ENCODE measurements at regions not wholly inside any gene's neighbourhood (a gene's known extent, or its start where the extent isn't known, plus 50 kb on each side); places are given as distances from the start of the nearest gene placed in this dataset.
"Not testable (repeated sequence)": the region's sequence is repeated elsewhere in the genome, so short reads cannot be mapped to it uniquely, and the experiment has no call there.

- no peak for DNase-seq
These were observed 258.2 kb upstream of the IRS2 start for GRCh38 chr13:110044551-110045111.

- DNase-seq: no peak
These were observed 256.0 kb upstream of the IRS2 start for GRCh38 chr13:110042253-110042950.

GRCh38 chr13:110041638-110042037 is 255.3 kb upstream of the IRS2 start:
- not testable (repeated sequence) for DNase-seq

DNA sequence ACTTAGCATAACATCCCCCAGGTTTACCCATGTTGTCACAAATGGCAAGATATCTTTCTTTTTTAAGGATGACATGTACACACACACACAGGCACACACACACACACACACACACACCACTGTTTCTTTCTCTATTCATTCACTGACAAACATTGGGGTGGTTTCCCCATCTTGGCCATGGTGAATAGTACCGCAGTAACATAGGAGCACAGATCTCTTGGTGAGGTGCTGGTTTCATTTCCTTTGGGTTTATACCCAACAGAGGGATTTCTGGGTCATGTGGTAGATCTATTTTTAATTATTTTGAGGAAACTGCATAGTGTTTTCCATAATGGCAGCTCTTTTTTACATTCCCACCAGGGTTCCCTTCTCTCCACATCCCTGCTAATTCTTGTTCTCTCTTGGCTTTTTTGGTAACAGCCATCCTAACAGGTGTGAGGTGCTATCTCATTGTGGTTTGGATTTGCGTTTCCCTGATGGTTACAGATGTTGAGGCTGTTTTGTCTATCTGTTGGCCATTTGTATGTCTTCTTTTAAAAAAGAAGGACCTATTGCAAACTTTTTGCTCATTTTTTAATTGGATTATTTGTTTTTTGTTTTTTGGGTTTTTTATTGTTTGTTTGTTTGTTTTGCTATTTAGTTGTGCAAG is 251.7 kb upstream of the IRS2 start:
- no peak for DNase-seq

DNA sequence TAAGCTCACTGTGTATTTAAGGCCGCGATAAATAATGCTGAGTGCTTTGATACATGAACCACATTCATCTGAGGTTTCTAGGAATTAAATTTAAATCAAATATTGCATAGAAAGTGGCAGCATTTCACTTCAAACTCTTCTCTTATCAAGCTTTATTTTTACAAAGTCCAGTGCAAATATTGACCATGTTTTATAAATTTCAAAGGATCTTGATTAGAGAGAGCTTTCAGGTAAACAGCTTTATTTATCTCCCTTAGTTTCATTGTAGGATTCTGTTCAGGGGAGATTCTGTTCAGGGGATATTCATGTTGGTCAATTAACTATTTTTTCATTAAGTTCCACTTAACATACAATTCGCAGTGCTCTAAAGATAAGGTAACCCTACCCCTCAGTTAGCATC is 249.7 kb upstream of the IRS2 start:
- DNase-seq: no peak

DNA sequence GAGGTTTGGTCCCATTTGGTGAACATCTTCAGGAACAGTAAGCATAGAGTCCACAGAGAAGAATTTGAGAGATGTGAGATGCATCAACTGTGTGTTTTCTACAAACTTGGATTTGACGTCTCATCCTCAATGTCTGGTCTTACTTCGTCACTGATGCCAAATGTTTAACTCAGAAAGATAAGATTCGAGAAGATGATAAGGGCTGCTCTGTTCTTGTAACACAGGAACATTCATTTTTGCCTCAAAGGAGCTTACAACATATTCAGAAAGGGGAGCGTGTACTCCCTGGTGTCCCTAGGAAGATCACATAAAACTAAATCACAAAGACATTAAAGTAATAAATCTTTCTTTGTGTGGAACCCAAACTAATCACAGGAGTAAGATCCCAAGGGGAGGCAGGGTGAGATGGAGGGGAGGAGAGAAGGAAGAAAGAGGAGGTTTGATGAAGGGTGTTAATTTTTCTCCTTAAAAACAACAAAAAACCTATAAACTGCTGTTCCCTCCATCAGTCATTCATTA is 247.7 kb upstream of the IRS2 start:
- DNase-seq: no peak

DNA sequence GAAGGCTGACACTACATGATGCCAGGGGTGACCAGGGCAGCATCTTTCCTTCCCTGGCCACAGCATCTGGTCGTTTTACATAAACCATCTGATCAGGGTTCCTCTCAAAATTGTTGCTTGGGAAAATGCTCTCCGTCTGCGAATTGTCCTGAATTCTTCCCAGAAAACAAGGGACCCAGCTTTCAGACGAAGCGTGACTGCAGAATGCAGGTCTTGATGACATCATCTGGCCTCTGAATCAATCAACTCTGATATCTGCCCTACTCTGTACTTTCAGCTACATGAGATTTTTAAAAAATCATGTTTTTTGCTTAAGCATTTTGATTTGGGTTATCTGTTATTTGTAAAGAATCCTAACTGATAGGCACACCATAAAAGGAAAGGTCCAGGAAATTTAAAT is 246.6 kb upstream of the IRS2 start:
- no peak for DNase-seq

DNA sequence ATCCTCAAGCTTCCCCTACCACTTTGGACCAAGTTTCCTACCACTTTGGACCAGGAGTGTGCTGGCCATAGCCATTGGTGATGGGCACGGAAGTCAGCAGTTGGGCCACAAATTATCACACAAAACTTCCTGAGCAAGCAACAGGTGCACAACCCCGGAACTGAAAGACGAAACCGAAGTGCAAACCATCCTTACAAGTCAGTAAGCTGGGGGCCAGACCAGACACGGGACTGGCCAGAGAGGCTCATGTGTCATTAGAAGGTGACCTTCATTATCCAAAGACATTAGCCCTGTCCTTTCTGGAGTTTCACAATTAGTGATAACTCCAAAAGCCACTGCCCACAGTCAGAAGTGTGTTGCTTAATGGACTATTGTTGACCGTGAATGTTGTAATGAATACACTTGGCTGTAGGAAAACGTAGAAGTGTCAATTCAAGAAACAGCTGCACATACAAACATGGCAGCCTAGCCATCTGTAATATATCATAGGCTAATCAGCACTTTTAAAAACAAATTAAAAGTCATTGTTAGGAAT is 244.1 kb upstream of the IRS2 start:
- DNase-seq: no peak

DNA sequence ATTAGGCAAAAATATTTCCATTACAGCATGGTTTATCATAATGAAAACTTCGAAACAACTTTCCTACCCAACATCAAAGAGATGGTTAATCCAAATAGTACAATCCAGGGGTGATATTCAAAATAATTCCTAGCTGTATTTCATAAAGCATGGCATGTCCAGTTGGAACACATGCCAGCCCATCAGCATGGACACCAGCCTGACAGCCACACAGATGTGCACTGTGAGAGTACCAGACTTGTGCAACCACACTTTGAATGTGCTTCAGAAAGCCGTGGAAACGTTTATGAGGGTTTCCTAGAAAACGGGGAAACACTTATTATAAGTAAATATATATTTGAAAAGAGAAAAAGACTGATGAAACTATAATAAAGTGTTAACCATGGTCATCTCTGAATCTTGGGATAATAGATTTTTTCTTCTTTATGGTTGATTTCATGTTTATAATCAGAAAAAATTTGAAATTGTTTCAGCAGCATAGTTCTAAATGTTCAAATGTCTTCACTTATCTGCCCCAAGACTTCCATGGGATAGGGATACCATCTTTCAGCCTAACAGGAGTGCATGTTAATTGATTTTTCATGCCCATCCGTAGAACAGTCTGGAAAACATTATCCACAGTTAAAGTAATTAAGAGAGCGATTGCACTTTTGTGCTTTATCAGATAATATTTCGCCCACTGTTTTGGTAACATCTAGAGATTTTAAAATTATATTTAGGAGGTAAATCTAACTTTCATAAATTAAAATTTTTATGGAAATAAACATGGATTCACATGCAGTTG is 242.6 kb upstream of the IRS2 start:
- no peak for DNase-seq

GRCh38 chr13:110028311-110028710 is 241.9 kb upstream of the IRS2 start:
- DNase-seq: no peak

GRCh38 chr13:110027470-110028240 is 241.3 kb upstream of the IRS2 start:
- DNase-seq: no peak

DNA sequence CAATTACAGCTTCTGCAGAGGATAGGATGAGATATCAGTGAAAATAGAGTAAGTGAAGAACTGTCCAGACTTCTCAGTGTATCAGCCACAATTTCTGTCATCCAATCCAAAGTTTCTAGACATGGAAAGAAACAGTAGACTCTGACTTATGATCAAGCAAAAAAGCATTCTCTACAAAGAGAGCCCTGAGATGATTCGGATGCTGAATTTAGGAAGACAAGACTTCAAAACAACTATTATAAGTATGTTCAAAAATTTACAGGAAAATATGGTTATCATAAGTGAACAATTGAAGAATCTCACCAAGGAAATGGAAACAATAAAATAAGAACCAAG is 238.2 kb upstream of the IRS2 start:
- DNase-seq: no peak

DNA sequence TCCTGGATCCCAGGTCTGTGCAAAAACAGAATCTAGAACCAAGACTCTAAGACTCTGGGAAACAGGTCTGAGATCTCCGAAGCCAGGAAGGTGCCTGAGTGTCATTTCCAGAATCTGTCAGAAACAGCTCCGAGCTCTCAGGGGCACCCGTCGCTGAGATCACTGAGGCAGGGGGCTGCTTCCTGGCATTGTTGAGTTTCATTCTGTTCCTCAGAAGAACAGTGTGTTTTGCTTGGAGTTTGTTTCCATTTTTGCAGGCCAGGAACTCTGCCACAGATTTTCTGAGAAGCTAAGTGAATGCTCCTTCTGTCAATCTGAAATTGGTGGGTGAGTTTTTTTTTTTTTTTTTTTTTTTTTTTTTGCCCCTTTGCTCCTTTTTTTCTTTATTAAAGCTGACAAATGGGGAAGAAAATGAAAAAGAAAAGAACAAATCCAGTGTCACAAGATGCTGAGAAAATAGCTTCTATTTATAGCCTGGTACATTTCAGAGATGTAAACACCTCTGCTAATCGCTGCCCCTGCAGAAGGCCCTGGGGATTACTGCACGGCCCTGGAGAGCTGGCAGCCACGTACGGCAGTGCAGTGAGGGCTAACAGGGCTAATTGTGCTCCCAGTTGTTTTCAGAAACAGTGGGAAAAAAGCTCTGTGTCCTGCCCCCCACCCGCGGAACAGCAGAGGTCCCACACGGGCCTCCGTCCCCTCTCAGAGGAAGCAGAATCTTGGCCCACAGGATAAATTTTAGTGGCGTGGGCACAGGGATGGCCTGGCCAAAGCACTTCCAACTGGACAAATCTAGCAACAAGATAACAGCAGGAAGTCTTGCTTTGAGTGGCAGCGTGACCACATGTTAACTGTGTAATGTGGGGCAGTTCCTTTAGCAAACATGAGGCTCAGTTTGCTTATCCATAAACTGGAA is 237.6 kb upstream of the IRS2 start:
- no peak for DNase-seq

GRCh38 chr13:110018009-110018408 is 231.6 kb upstream of the IRS2 start:
- DNase-seq: peak; percentile 40

DNA sequence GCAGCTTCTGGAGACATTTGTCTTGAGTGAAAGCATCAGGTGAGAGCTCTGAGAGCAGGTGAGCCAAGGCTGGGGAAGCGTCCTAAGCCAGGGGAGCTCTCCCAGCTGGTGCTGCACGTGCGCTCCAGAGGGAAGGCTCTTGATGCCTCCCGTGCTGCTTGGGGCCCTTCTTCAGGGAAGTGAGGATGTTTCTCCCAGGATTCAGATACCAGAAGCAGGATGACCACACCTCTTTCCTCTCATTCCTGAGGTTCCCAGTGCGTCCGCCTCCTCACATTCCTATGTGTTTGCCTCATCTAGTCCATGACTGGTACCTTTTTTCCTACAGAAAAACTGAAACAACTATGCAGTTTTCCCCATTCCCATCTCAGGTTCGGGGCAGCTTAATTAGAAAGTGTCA is 231.0 kb upstream of the IRS2 start:
- DNase-seq: peak; percentile 86

DNA sequence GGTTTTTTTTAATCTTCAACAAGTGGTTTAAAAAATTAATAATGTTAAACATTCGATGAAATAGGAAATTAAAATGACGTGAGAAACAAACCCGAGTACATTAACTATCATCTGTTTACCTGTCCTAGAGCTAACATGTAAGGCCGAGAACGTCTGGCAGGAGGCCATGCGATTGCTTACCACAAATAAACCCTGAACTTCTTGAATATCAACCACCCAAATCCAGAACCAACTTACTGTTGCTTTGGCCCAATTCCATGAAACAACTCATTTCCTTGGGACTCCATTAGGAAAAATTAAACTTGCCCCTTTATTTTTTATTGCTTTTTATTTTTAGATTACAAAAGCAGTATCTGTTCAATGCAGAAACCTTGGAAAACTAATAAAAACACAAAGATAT is 228.9 kb upstream of the IRS2 start:
- no peak for DNase-seq

GRCh38 chr13:110014719-110015118 is 228.3 kb upstream of the IRS2 start:
- no peak for DNase-seq

GRCh38 chr13:110012102-110012739 is 225.8 kb upstream of the IRS2 start:
- DNase-seq: peak; percentile 88

DNA sequence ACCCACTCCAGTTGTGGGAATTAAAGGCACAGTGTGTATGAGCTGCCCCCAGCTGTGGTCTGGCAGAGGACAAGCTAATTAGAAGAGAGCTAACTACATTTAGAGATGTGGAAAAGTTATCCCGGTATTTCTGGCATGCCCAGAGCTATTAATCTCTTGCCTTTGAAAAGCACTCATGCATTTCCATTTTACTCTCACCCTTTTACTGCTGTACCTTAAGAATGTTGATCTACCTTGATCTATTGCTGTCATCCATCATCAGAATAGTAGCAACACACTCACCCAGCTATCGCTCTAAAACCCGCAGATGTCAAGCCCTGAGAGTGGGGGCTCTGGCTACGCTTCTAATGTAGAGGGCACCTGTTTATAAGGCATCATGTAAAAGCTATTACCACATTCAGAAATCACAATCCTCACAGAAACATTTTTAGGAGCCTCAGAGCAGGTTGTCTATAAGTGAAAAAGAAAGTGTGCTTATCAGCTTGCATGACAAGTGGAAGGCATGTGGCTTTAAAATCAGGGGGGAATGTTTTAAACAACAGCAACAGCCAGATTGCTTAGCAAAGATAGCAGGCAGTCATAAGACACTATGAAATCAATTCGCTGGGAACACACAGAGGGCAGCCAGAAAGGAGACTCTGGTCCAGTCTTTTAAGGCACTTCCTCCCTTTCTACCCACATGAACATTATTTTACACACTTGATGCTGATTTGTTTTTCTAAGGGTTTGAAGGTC is 224.2 kb upstream of the IRS2 start:
- no peak for DNase-seq

DNA sequence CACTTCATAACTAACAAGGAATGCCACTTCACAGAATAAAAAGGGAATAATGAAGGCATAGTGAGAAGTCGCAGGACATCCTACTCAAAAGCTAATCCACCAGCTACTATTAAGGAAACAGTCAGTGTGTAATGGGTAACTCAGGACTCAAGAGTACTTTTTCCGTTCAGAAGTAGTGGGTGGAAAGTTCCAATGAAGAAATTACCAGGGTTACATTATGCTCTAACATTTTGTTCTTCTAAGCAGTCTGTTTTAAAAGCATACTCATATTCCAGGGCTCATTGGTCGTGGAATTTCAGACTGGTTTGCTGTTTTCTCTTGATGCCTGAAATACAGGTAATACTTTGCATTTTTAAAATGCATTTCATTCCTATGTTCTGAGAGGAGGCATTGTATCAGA is 222.4 kb upstream of the IRS2 start:
- no peak for DNase-seq

Data from T1000 (cell line).